Middle frontal gyrus (tissue), 1 donor: ENCODE measurements at regions not wholly inside any gene's neighbourhood (a gene's known extent, or its start where the extent isn't known, plus 50 kb on each side); places are given as distances from the start of the nearest gene placed in this dataset.
"Not testable (repeated sequence)": the region's sequence is repeated elsewhere in the genome, so short reads cannot be mapped to it uniquely, and the experiment has no call there.

ENCODE experiments used
- DNase-seq: peaks from one replicate; pipeline ENCODE4 v3.0.0-alpha.2; 2015; ENCODE audit warnings: low spot score; ENCODE audit errors: extremely low spot score

- DNase-seq, result no peak
Observed at GRCh38 chr4:127015667-127016117, 617.1 kb upstream of the INTU start.

- no peak for DNase-seq
Observed at GRCh38 chr4:127018381-127018780, 614.4 kb upstream of the INTU start.

- DNase-seq, result not testable (repeated sequence)
Observed at GRCh38 chr4:127020831-127021230, 611.9 kb upstream of the INTU start.

GRCh38 chr4:127036296-127036695 is 596.5 kb upstream of the INTU start:
- no peak for DNase-seq

GRCh38 chr4:127045861-127046260 is 586.9 kb upstream of the INTU start:
- DNase-seq, result no peak

- DNase-seq, result no peak
Observed at GRCh38 chr4:127047930-127048329, 584.8 kb upstream of the INTU start.

GRCh38 chr4:127048376-127049044 is 584.2 kb upstream of the INTU start:
- DNase-seq, result no peak

- no peak for DNase-seq
Observed at GRCh38 chr4:127049526-127049925, 583.2 kb upstream of the INTU start.

- DNase-seq, result no peak
Observed at GRCh38 chr4:127052742-127053141, 580.0 kb upstream of the INTU start.

- no peak for DNase-seq
Observed at GRCh38 chr4:127055357-127055756, 577.4 kb upstream of the INTU start.

- DNase-seq, result no peak
Observed at GRCh38 chr4:127069675-127070074, 563.1 kb upstream of the INTU start.

GRCh38 chr4:127071443-127071842 is 561.3 kb upstream of the INTU start:
- DNase-seq, result no peak

GRCh38 chr4:127080141-127080540 is 552.6 kb upstream of the INTU start:
- no peak for DNase-seq

GRCh38 chr4:127081041-127081440 is 551.7 kb upstream of the INTU start:
- DNase-seq, result no peak

- DNase-seq, result no peak
Observed at GRCh38 chr4:127082986-127083385, 549.8 kb upstream of the INTU start.

GRCh38 chr4:127084666-127085065 is 548.1 kb upstream of the INTU start:
- no peak for DNase-seq

GRCh38 chr4:127097061-127097460 is 535.7 kb upstream of the INTU start:
- no peak for DNase-seq

- no peak for DNase-seq
Observed at GRCh38 chr4:127102361-127102760, 530.4 kb upstream of the INTU start.

- no peak for DNase-seq
Observed at GRCh38 chr4:127103681-127104115, 529.1 kb upstream of the INTU start.

GRCh38 chr4:127113844-127114362 is 518.9 kb upstream of the INTU start:
- no peak for DNase-seq

- DNase-seq, result no peak
Observed at GRCh38 chr4:127118681-127119080, 514.1 kb upstream of the INTU start.

GRCh38 chr4:127120441-127121090 is 512.2 kb upstream of the INTU start:
- no peak for DNase-seq

GRCh38 chr4:127124919-127125318 is 507.8 kb upstream of the INTU start:
- DNase-seq, result no peak
